Ectodermal cell (in vitro differentiated cells): ENCODE measurements at regions not wholly inside any gene's neighbourhood (a gene's known extent, or its start where the extent isn't known, plus 50 kb on each side); places are given as distances from the start of the nearest gene placed in this dataset.

Experiments used
- H3K27ac ChIP-seq: 2 replicates; pipeline ENCODE4 v1.7.0; 2013; ENCODE audit warnings: mild to moderate bottlenecking, low read depth, low read length; ENCODE audit not compliant: insufficient read depth, poor library complexity, severe bottlenecking
- H3K27me3 ChIP-seq: 2 replicates; pipeline ENCODE4 v1.7.0; 2013; ENCODE audit warnings: mild to moderate bottlenecking, low read length; ENCODE audit not compliant: insufficient read depth, control insufficient read depth, poor library complexity, severe bottlenecking
- H3K36me3 ChIP-seq: one replicate; pipeline ENCODE4 v1.7.0; 2013; ENCODE audit warnings: low read length; ENCODE audit not compliant: control insufficient read depth, insufficient read depth
- H3K4me1 ChIP-seq: one replicate; pipeline ENCODE4 v1.7.0; 2013; ENCODE audit warnings: low read length; ENCODE audit not compliant: control insufficient read depth, insufficient read depth
- H3K4me3 ChIP-seq: 2 replicates; pipeline ENCODE4 v1.7.0; 2013; ENCODE audit warnings: low read depth, low read length, control low read depth; ENCODE audit not compliant: insufficient read depth
- H3K9me3 ChIP-seq: 2 replicates; pipeline ENCODE4 v1.7.0; 2013; ENCODE audit warnings: mild to moderate bottlenecking, low read length, moderate library complexity; ENCODE audit not compliant: control insufficient read depth
- WGBS, 2 experiments: methylation state at CpG; one replicate each; pipeline ENCODE4 v1.1.7; 2013; ENCODE audit warnings: missing lambda C conversion rate in 2 of 2; 5-methylcytosine and 5-hydroxymethylcytosine counted together

- Histone ChIP-seq H3K36me3 (no peaks in the 10 kb centered on the region), H3K4me3 (no peak overlapping the region), H3K9me3 (no peaks in the 10 kb centered on the region), H3K4me1 (no peaks in the 10 kb centered on the region), H3K27me3 (no peaks in the 10 kb centered on the region), H3K27ac (no peak overlapping the region)
- 95 to 96% methylated on average over 2 of the region's 2 CpGs for WGBS, 2 experiments
Measured at GRCh38 chr1:224863486-224863885, 66.0 kb upstream of the DNAH14 start.

DNA sequence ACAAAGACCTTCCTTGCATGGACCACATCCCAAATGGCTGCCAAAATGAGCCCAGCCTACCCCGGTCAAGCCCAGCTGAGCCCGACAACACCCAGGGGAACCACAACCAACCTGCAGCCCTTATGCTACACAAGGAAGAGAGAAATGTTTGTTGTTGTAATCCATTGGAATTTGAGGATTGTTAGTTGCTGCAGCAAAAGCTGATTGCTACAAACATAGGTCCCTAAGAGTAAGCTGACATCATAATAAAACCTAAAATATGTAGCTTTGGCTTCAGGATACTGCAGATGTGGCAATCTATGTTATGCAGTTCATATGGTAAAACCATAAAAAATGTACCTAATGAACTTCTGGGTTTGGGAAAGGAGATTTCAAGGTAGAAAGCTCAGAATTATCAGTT, 65.5 kb upstream of the DNAH14 start:
- Histone ChIP-seq H3K27ac (no peak overlapping the region), H3K9me3 (no peaks in the 10 kb centered on the region), H3K36me3 (no peaks in the 10 kb centered on the region), H3K27me3 (no peaks in the 10 kb centered on the region), H3K4me1 (no peaks in the 10 kb centered on the region), H3K4me3 (no peak overlapping the region)
- WGBS, 2 experiments = 96 to 97% methylated on average over 2 of the region's 2 CpGs

GRCh38 chr1:224865510-224865909, 64.0 kb upstream of the DNAH14 start:
- Histone ChIP-seq H3K27me3 (no peaks in the 10 kb centered on the region), H3K36me3 (no peaks in the 10 kb centered on the region), H3K4me1 (no peaks in the 10 kb centered on the region), H3K4me3 (no peak overlapping the region), H3K27ac (no peak overlapping the region), H3K9me3 (no peaks in the 10 kb centered on the region)
- 100% methylated on average over 1 of the region's 1 CpG for WGBS, 2 experiments

DNA sequence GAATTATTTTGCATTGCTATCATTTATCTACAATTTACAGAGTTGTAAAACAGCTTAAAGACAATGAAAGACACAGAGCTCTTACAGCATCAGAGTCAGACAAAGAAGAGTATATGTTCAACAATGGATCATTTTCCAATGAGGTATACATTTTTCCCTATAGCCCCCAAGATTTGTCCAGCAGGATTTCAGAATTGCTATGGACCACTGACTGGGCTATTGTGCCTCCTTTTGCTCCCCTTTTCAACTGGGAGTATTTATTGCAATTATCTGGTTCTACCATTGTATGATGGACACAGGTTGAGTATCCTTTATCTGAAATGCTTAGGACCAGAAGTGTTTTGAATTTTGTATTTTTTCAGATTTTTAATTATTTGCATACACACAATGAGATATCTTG, 62.5 kb upstream of the DNAH14 start:
- no peaks in the 10 kb centered on the region for H3K27me3 ChIP-seq
- H3K4me1 ChIP-seq = no peaks in the 10 kb centered on the region
- no peak overlapping the region for H3K4me3 ChIP-seq
- H3K27ac ChIP-seq = no peak overlapping the region
- no peaks in the 10 kb centered on the region for H3K36me3 ChIP-seq
- H3K9me3 ChIP-seq = no peaks in the 10 kb centered on the region

- Histone ChIP-seq H3K27me3 (no peaks in the 10 kb centered on the region), H3K36me3 (no peaks in the 10 kb centered on the region), H3K9me3 (no peaks in the 10 kb centered on the region), H3K4me1 (no peaks in the 10 kb centered on the region), H3K27ac (no peak overlapping the region), H3K4me3 (no peak overlapping the region)
Measured at GRCh38 chr1:224867715-224868114, 61.8 kb upstream of the DNAH14 start.

- 73 to 76% methylated on average over 4 of the region's 4 CpGs for WGBS, 2 experiments
Measured at GRCh38 chr1:224872832-224873433, 56.5 kb upstream of the DNAH14 start.

GRCh38 chr1:224873434-224874369, 55.8 kb upstream of the DNAH14 start:
- no peak overlapping the region for H3K4me3 ChIP-seq
- H3K4me1 ChIP-seq = peaks cover 6% of the 10 kb centered on the region
- no peaks in the 10 kb centered on the region for H3K9me3 ChIP-seq
- 63 to 77% methylated on average over 2 to 3 of the region's 3 CpGs for WGBS, 2 experiments
- no peaks in the 10 kb centered on the region for H3K27me3 ChIP-seq
- no peaks in the 10 kb centered on the region for H3K36me3 ChIP-seq
- H3K27ac ChIP-seq = no peak overlapping the region

More at GRCh38 chr1:224872832-224873433, 56.5 kb upstream of the DNAH14 start:
- Histone ChIP-seq H3K27ac (no peak overlapping the region), H3K4me1 (peaks cover 6% of the 10 kb centered on the region), H3K4me3 (no peak overlapping the region), H3K9me3 (no peaks in the 10 kb centered on the region), H3K27me3 (no peaks in the 10 kb centered on the region), H3K36me3 (no peaks in the 10 kb centered on the region)

GRCh38 chr1:224874775-224875174, 54.7 kb upstream of the DNAH14 start:
- no peaks in the 10 kb centered on the region for H3K9me3 ChIP-seq
- H3K27ac ChIP-seq = no peak overlapping the region
- no peaks in the 10 kb centered on the region for H3K27me3 ChIP-seq
- H3K4me1 ChIP-seq = peaks cover 10% of the 10 kb centered on the region
- WGBS, 2 experiments = 92 to 95% methylated on average over 7 of the region's 7 CpGs
- H3K36me3 ChIP-seq = no peaks in the 10 kb centered on the region
- no peak overlapping the region for H3K4me3 ChIP-seq

DNA sequence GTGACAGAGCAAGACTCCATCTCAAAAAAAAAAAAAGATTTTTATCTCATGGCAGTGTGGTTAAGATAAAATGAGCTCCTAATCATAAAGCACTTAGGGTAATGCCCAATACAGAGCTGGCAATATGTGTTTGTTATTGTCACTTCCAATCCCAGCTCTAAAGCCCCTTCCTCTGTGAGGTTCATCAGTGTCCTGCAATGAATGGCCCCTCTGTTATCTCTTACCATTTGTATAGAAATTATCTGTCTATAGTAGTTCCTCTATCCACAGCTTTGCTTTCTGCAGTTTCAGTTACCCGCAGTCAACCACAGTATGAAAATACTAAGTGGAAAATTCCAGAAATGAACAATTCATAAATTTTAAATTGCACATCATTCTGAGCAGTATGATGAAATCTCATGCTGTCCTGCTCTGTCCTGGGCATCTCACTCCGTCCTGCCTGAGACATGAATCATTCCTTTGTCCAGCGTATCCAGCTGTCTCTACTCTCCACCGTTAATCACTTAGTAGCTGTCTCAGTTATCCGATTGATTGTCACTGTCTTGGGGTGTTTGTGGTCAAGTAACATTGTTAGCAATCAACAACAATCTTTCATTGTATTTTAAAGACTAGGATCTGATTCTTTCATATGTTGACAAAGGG, 50.2 kb upstream of the DNAH14 start:
- H3K4me1 ChIP-seq = peaks cover 11% of the 10 kb centered on the region
- H3K9me3 ChIP-seq = no peaks in the 10 kb centered on the region
- 73 to 82% methylated on average over 4 to 5 of the region's 5 CpGs for WGBS, 2 experiments
- no peaks in the 10 kb centered on the region for H3K36me3 ChIP-seq
- no peak overlapping the region for H3K27ac ChIP-seq
- H3K4me3 ChIP-seq = no peak overlapping the region
- H3K27me3 ChIP-seq = no peaks in the 10 kb centered on the region
